ENCODE measurements at regions not wholly inside any gene's neighbourhood (a gene's known extent, or its start where the extent isn't known, plus 50 kb on each side); places are given as distances from the start of the nearest gene placed in this dataset.
A peak's percentile ranks its signal among the peaks of the same experiment; 100 is the strongest.

- intact Hi-C loops (cut with DNase I): no loop called here
- Histone ChIP-seq H3K4me1 (no peaks in the 10 kb centered on the region), H3K36me3 (no peaks in the 10 kb centered on the region), H3K27ac (peak overlapping the region in 1 of 4 donors; percentile 43), H3K9me3 (no peaks in the 10 kb centered on the region), H3K4me3 (no peak overlapping the region), H3K27me3 (no peaks in the 10 kb centered on the region)
- 64 to 74% methylated on average over 3 of the region's 3 CpGs for WGBS, 2 donors
- TF ChIP-seq POLR2AphosphoS5 (IDR thresholded peaks at IDR 0.05) (no peak), CTCF (IDR thresholded peaks at IDR 0.05) (no peak), POLR2A (IDR thresholded peaks at IDR 0.05) (no peak), EP300 (IDR thresholded peaks at IDR 0.05) (no peak)
- no peak for DNase-seq
These were observed 122.6 kb downstream of the USP22 start for GRCh38 chr17:20920095-20920814.

GRCh38 chr17:20920815-20921199 is 122.0 kb downstream of the USP22 start:
- Histone ChIP-seq H3K36me3 (no peaks in the 10 kb centered on the region), H3K4me1 (peaks cover 0 to 2% (median 0%) of the 10 kb centered on the region in 4 donors), H3K27ac (peak overlapping the region in 1 of 4 donors; percentile 43), H3K27me3 (no peaks in the 10 kb centered on the region), H3K4me3 (no peak overlapping the region), H3K9me3 (no peaks in the 10 kb centered on the region)
- TF ChIP-seq POLR2AphosphoS5 (IDR thresholded peaks at IDR 0.05) (no peak), EP300 (IDR thresholded peaks at IDR 0.05) (no peak), POLR2A (IDR thresholded peaks at IDR 0.05) (no peak), CTCF (IDR thresholded peaks at IDR 0.05) (no peak)
- intact Hi-C loops (cut with DNase I): no loop called here
- no peak for DNase-seq
- 38 to 52% methylated on average over 1 of the region's 1 CpG for WGBS, 2 donors

- TF ChIP-seq CTCF (IDR thresholded peaks at IDR 0.05) (no peak), POLR2AphosphoS5 (IDR thresholded peaks at IDR 0.05) (no peak), POLR2A (IDR thresholded peaks at IDR 0.05) (no peak), EP300 (IDR thresholded peaks at IDR 0.05) (no peak)
- 83 to 85% methylated on average over 1 of the region's 1 CpG for WGBS, 2 donors
- Histone ChIP-seq H3K4me1 (peaks cover 0 to 15% (median 0%) of the 10 kb centered on the region in 4 donors), H3K27ac (peak overlapping the region; percentile 11 to 47 (median 32)), H3K36me3 (no peaks in the 10 kb centered on the region), H3K4me3 (no peak overlapping the region), H3K9me3 (no peaks in the 10 kb centered on the region), H3K27me3 (no peaks in the 10 kb centered on the region)
- intact Hi-C loops (cut with DNase I): no loop called here
- DNase-seq: no peak
These were observed 120.6 kb downstream of the USP22 start for GRCh38 chr17:20922128-20922670.

GRCh38 chr17:20924306-20924705 is 118.5 kb downstream of the USP22 start:
- no peaks in the 10 kb centered on the region for H3K9me3 ChIP-seq
- 75 to 79% methylated on average over 5 of the region's 5 CpGs for WGBS, 2 donors
- no peak for DNase-seq
- intact Hi-C loops (cut with DNase I): no loop called here
- no peak overlapping the region for H3K4me3 ChIP-seq
- H3K27me3 ChIP-seq: no peaks in the 10 kb centered on the region
- no peaks in the 10 kb centered on the region for H3K36me3 ChIP-seq
- peaks cover 0 to 35% (median 8%) of the 10 kb centered on the region in 4 donors for H3K4me1 ChIP-seq
- TF ChIP-seq CTCF (IDR thresholded peaks at IDR 0.05) (no peak), EP300 (IDR thresholded peaks at IDR 0.05) (no peak), POLR2A (IDR thresholded peaks at IDR 0.05) (no peak), POLR2AphosphoS5 (IDR thresholded peaks at IDR 0.05) (no peak)
- H3K27ac ChIP-seq: peak overlapping the region in 1 of 4 donors; percentile 19
